ENCODE measurements at regions not wholly inside any gene's neighbourhood (a gene's known extent, or its start where the extent isn't known, plus 50 kb on each side); places are given as distances from the start of the nearest gene placed in this dataset.

DNA sequence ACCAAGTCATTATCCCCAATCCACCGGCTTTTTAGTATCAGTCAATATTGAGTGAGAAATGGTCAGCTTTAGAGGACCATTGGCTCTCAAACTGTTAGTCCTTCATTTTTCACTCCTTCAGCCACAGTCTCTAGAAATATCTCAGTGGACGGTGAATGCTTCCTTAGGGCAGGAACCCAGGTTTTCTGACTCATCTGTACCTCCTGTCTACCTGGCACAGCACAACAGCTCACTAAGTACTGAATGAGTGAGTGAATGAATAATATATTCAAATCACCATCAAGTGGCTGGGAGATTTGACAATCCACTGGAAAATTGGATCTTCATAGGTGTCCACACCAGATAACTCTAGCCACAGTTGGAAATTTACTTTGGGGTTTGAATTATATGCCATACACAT lies 609.5 kb upstream of the CLINT1 start:
- TF ChIP-seq, protein P1, sequence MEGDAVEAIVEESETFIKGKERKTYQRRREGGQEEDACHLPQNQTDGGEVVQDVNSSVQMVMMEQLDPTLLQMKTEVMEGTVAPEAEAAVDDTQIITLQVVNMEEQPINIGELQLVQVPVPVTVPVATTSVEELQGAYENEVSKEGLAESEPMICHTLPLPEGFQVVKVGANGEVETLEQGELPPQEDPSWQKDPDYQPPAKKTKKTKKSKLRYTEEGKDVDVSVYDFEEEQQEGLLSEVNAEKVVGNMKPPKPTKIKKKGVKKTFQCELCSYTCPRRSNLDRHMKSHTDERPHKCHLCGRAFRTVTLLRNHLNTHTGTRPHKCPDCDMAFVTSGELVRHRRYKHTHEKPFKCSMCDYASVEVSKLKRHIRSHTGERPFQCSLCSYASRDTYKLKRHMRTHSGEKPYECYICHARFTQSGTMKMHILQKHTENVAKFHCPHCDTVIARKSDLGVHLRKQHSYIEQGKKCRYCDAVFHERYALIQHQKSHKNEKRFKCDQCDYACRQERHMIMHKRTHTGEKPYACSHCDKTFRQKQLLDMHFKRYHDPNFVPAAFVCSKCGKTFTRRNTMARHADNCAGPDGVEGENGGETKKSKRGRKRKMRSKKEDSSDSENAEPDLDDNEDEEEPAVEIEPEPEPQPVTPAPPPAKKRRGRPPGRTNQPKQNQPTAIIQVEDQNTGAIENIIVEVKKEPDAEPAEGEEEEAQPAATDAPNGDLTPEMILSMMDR (conservative IDR thresholded peaks at IDR 0.05) = no peak
- no peak for TF ChIP-seq EZH2 (IDR thresholded peaks at IDR 0.05; ENCODE audit: low read depth)
